Right lobe of liver (tissue), 6 donors: ENCODE measurements at regions not wholly inside any gene's neighbourhood (a gene's known extent, or its start where the extent isn't known, plus 50 kb on each side); places are given as distances from the start of the nearest gene placed in this dataset.

Experiments used
- ATAC-seq, 4 donors: fragments of 200-7000 bp; cut with Tn5 transposase; one replicate each; pipeline ENCODE4 v1.9.1; 2020; ENCODE audit warnings: mild to moderate bottlenecking in 4 of 4, moderate library complexity in 4 of 4
- DNase-seq, 3 donors: peaks; one replicate each; pipeline ENCODE4 v3.0.0-alpha.2; 2020
- H3K27ac ChIP-seq, 3 donors: fragments of 200-600 bp; one replicate each; pipeline ENCODE4 v1.8.0; 2022
- H3K27me3 ChIP-seq, 2 donors: fragments of 200-600 bp; one replicate each; pipeline ENCODE4 v1.8.0; 2022
- H3K36me3 ChIP-seq, 4 donors: fragments of 200-600 bp; sonication (generic) in 1 of 4; one replicate each; pipeline versions ENCODE4 v1.5.1 to v1.8.0; 2017 to 2022; ENCODE audit warnings: control low read depth in 1 of 4
- H3K4me1 ChIP-seq, 4 donors: fragments of 200-600 bp; sonication (generic) in 1 of 4; one replicate each; pipeline versions ENCODE4 v1.5.1 to v1.8.0; 2017 to 2022; ENCODE audit warnings: control low read depth in 1 of 4
- H3K4me3 ChIP-seq, 3 donors: fragments of 200-600 bp; one replicate each; pipeline ENCODE4 v1.8.0; 2022
- H3K9me3 ChIP-seq, 4 donors: fragments of 200-600 bp; sonication (generic) in 1 of 4; one replicate each; pipeline versions ENCODE4 v1.5.1 to v1.8.0; 2017 to 2022; ENCODE audit warnings: control low read depth in 1 of 4
- POLR2A ChIP-seq: fragments of 450-650 bp; IDR thresholded peaks from one replicate; pipeline ENCODE4 v1.6.1; 2017; ENCODE audit warnings: antibody characterized with exemption, mild to moderate bottlenecking
- WGBS: methylation state at CpG from one replicate; pipeline ENCODE4 v1.1.6; 2018; ENCODE audit warnings: low coverage, low lambda C conversion rate; ENCODE audit not compliant: insufficient coverage; ENCODE audit errors: missing lambda C conversion rate; 5-methylcytosine and 5-hydroxymethylcytosine counted together
- intact Hi-C, 2 donors: fragments of 100-400 bp; cut with DNase I; formaldehyde crosslinking; loops; one replicate each; pipeline versions ENCODE4 v1.11.2 to v1.14.1; 2022
- TF ChIP-seq, protein P1 (sequence below), 4 donors: fragments of 200-600 bp in 3 of 4; fragments of 450-650 bp in 1 of 4; IDR thresholded peaks; one replicate each; pipeline versions ENCODE4 v1.5.1 to v1.8.0; 2016 to 2022; ENCODE audit warnings: antibody characterized with exemption in 4 of 4, mild to moderate bottlenecking in 2 of 4
- donor health status: DM: no; HTN: yes; CAD: no.
- donor health status: DM: no; HTN: no; CAD: no.
- donor health status: DM: no; HTN: no; CAD: no.
- donor health status: DM: no; HTN: yes; CAD: no.
- donor health status: DM: no; HTN: yes; CAD: no.

DNA sequence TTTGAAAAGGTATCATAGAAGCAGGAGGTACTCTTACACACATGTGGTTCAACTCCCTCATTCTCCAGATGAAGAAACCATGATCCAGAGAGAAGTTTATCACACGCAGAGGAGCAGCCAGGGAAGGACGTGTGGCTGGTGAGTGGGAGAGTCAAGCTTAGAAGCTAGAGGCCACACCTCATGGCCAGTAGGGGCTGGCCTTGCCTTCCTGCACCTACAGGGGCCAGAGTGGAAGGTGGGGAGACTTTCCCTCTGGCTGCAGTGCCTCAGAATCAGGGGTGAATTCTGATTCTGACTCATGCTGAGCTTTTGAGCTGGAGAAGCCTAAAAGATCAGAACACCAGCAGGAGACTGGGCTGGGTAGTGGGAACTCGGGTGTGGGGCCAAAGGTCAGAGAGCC, 1067.9 kb downstream of the BCL11B start:
- TF ChIP-seq POLR2A, result no peak
- TF ChIP-seq, protein P1, sequence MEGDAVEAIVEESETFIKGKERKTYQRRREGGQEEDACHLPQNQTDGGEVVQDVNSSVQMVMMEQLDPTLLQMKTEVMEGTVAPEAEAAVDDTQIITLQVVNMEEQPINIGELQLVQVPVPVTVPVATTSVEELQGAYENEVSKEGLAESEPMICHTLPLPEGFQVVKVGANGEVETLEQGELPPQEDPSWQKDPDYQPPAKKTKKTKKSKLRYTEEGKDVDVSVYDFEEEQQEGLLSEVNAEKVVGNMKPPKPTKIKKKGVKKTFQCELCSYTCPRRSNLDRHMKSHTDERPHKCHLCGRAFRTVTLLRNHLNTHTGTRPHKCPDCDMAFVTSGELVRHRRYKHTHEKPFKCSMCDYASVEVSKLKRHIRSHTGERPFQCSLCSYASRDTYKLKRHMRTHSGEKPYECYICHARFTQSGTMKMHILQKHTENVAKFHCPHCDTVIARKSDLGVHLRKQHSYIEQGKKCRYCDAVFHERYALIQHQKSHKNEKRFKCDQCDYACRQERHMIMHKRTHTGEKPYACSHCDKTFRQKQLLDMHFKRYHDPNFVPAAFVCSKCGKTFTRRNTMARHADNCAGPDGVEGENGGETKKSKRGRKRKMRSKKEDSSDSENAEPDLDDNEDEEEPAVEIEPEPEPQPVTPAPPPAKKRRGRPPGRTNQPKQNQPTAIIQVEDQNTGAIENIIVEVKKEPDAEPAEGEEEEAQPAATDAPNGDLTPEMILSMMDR (IDR thresholded peaks at IDR 0.05), result no peak
- ATAC-seq (no peak), DNase-seq (no peak)
- no peaks in the 10 kb centered on the region for H3K9me3 ChIP-seq
- intact Hi-C loops, result no loop called here
- 6% methylated on average over 3 of the region's 3 CpGs for WGBS
- no peak overlapping the region for H3K4me3 ChIP-seq
- H3K36me3 ChIP-seq, result no peaks in the 10 kb centered on the region
- H3K4me1 ChIP-seq, result no peaks in the 10 kb centered on the region
- no peak overlapping the region for H3K27ac ChIP-seq
- no peaks in the 10 kb centered on the region for H3K27me3 ChIP-seq

DNA sequence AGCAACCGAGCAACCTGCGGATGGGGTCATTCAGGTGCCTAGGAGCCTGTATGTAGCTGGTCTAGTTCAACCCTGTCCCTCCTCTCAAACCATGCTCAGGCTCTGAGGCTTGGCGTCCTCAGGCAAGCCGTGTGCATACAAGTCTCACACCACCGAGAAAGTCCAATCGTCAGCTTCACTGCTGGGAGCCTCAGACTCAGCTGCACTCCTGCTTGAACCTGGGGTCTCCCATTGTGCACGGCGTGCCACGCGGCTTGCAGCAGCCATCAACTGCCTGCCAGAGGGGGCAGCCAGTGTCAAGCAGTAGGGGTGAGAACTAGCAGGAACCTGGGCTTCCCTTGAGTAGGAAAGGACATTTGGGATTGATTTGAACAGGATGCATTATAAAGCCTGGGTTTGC, 1064.6 kb downstream of the BCL11B start:
- H3K36me3 ChIP-seq, result no peaks in the 10 kb centered on the region
- no peak overlapping the region for H3K27ac ChIP-seq
- ATAC-seq (no peak), DNase-seq (no peak)
- no peak for TF ChIP-seq POLR2A
- TF ChIP-seq, protein P1 (IDR thresholded peaks at IDR 0.05), result no peak
- H3K4me3 ChIP-seq, result no peak overlapping the region
- no peaks in the 10 kb centered on the region for H3K4me1 ChIP-seq
- no peaks in the 10 kb centered on the region for H3K9me3 ChIP-seq
- no peaks in the 10 kb centered on the region for H3K27me3 ChIP-seq
- intact Hi-C loops, result no loop called here
- WGBS, result 60% methylated on average over 1 of the region's 10 CpGs

DNA sequence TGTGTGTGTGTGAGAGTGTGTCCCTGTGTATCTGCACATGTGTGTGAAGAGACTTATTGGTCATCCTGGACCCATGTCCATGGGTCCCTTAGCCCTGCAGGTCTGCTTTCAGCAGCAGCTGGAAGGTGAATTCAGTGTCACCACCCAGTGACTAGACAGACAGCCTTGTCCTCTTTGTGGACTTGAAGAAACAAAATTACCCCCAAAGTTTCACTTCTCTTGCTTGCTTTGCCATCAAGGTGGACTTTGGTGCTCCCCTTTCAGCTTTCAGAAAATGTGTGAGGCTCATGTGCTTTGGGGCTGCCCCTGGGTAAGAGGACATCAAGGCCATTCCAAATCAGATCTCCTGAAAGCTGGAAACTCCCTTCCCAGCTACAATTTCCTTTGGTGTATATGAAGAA, 1063.8 kb downstream of the BCL11B start:
- ATAC-seq (no peak), DNase-seq (no peak)
- H3K4me3 ChIP-seq, result no peak overlapping the region
- H3K27ac ChIP-seq, result no peak overlapping the region
- no peaks in the 10 kb centered on the region for H3K36me3 ChIP-seq
- no peaks in the 10 kb centered on the region for H3K4me1 ChIP-seq
- intact Hi-C loops, result no loop called here
- H3K27me3 ChIP-seq, result no peaks in the 10 kb centered on the region
- no peaks in the 10 kb centered on the region for H3K9me3 ChIP-seq
- TF ChIP-seq POLR2A, result no peak
- TF ChIP-seq, protein P1 (IDR thresholded peaks at IDR 0.05), result no peak

DNA sequence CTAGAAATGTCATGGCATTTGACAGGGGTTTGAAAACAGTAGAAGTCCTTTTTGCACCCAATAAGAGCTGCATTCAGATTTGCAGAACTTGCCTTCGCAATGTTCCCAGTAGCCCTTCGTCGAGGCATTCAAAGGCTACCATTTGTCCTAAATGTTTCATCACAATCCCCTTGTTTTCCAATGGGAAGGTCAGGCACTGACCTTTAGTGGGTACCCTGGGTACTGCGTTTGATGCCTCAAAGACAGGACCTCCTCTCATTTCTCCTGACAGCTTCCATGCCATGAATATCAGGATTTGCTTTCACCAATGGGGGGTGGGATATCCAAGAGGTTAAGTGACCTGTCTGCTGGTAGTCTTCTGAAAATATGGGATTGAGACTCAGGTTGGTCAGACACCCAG, 1063.1 kb downstream of the BCL11B start:
- WGBS, result 49% methylated on average over 4 of the region's 4 CpGs
- no peak overlapping the region for H3K4me3 ChIP-seq
- no peaks in the 10 kb centered on the region for H3K36me3 ChIP-seq
- H3K27me3 ChIP-seq, result no peaks in the 10 kb centered on the region
- no peaks in the 10 kb centered on the region for H3K9me3 ChIP-seq
- ATAC-seq (no peak), DNase-seq (no peak)
- no peaks in the 10 kb centered on the region for H3K4me1 ChIP-seq
- TF ChIP-seq, protein P1 (IDR thresholded peaks at IDR 0.05), result no peak
- no peak for TF ChIP-seq POLR2A
- intact Hi-C loops, result no loop called here
- no peak overlapping the region for H3K27ac ChIP-seq

DNA sequence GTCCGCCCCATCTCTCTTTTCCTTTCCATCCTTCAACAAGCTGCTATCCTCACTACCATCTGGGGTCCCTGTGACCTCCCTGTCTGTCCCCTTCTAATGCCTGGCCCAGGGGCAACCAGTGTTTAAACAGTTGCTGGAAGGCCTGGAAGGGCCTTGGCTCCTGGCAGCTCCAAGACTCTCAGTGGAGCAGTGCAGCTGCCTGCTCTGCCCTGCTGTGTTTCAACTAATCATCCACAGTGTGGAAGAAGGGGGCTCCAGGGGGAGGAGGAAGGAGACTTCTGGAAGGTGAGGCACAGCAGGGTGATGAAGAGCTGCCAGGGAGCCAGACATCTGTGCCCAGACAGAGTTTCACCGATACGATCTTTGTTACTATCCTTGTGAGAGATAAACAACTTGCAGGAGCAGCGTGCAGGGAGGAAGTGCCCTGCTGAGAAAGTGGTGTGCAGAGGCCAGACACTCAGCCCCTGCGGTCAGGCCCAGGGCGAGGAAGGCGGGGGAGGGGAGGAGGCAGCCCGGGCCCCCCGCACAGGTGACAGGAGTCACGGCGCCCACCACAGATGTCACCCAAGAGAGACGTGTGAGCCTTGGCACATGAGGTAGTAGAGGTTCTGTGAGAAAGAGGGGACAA, 1061.8 kb downstream of the BCL11B start:
- H3K9me3 ChIP-seq, result no peaks in the 10 kb centered on the region
- TF ChIP-seq, protein P1 (IDR thresholded peaks at IDR 0.05), result no peak
- TF ChIP-seq POLR2A, result no peak
- WGBS, result 22% methylated on average over 12 of the region's 12 CpGs
- intact Hi-C loops, result no loop called here
- DNase-seq (no peak), ATAC-seq (peak in 2 of 4 donors; percentile 42)
- no peak overlapping the region for H3K27ac ChIP-seq
- no peak overlapping the region for H3K4me3 ChIP-seq
- H3K4me1 ChIP-seq, result no peaks in the 10 kb centered on the region
- H3K36me3 ChIP-seq, result no peaks in the 10 kb centered on the region
- H3K27me3 ChIP-seq, result no peaks in the 10 kb centered on the region
